GM23338 (cell line): ENCODE measurements at regions not wholly inside any gene's neighbourhood (a gene's known extent, or its start where the extent isn't known, plus 50 kb on each side); places are given as distances from the start of the nearest gene placed in this dataset.

Source experiments
- ATAC-seq: fragments of 200-7000 bp; cut with Tn5 transposase; 3 replicates; pipeline ENCODE4 v1.9.1; 2020
- DNase-seq: peaks from one replicate; pipeline ENCODE4 v3.0.0-alpha.2; 2015; ENCODE audit warnings: low spot score
- H2AFZ ChIP-seq: fragments of 200-600 bp; sonication (generic); 2 replicates; pipeline ENCODE4 v1.8.0; 2016; ENCODE audit warnings: antibody characterized with exemption, mild to moderate bottlenecking, moderate library complexity
- H3F3A ChIP-seq: fragments of 200-600 bp; sonication (generic); replicated peaks from 2 replicates; pipeline ENCODE4 v1.8.0; 2017; ENCODE audit warnings: antibody characterized with exemption, mixed run types, low read depth
- H3K27ac ChIP-seq: fragments of 200-600 bp; sonication (generic); 2 replicates; pipeline ENCODE4 v1.6.1; 2016; ENCODE audit warnings: low read depth
- H3K27me3 ChIP-seq: fragments of 200-600 bp; sonication (generic); 2 replicates; pipeline ENCODE4 v1.8.0; 2016; ENCODE audit warnings: mild to moderate bottlenecking, mixed run types, moderate library complexity; ENCODE audit not compliant: insufficient read depth
- H3K36me3 ChIP-seq: fragments of 200-600 bp; sonication (generic); 2 replicates; pipeline ENCODE4 v1.8.0; 2016; ENCODE audit warnings: mild to moderate bottlenecking; ENCODE audit not compliant: insufficient read depth
- H3K4me1 ChIP-seq: fragments of 200-600 bp; sonication (generic); 2 replicates; pipeline ENCODE4 v1.8.0; 2016; ENCODE audit warnings: mild to moderate bottlenecking, moderate library complexity; ENCODE audit not compliant: insufficient read depth
- H3K4me2 ChIP-seq: fragments of 200-600 bp; sonication (generic); 2 replicates; pipeline ENCODE4 v1.7.1; 2017; ENCODE audit warnings: mixed run types
- H3K4me3 ChIP-seq: fragments of 200-600 bp; sonication (generic); 2 replicates; pipeline ENCODE4 v1.6.1; 2016; ENCODE audit warnings: mixed run types
- H3K79me2 ChIP-seq: fragments of 200-600 bp; sonication (generic); replicated peaks from 2 replicates; pipeline ENCODE4 v1.8.0; 2017; ENCODE audit warnings: mild to moderate bottlenecking; ENCODE audit not compliant: insufficient read depth
- H3K9me2 ChIP-seq: fragments of 200-600 bp; sonication (generic); 2 replicates; pipeline ENCODE4 v1.8.0; 2017; ENCODE audit not compliant: insufficient read depth
- H4K20me1 ChIP-seq: fragments of 200-600 bp; sonication (generic); replicated peaks from 2 replicates; pipeline ENCODE4 v1.8.0; 2017; ENCODE audit warnings: mild to moderate bottlenecking; ENCODE audit not compliant: insufficient read depth
- H3K27ac Mint-ChIP-seq: 2 replicates; pipeline ENCODE4 v1.8.0; 2020; ENCODE audit warnings: inconsistent platforms, mild to moderate bottlenecking, moderate library complexity, mixed read lengths
- H3K27me3 Mint-ChIP-seq: 3 replicates; pipeline ENCODE4 v1.8.0; 2022; ENCODE audit warnings: low read depth, mild to moderate bottlenecking, moderate library complexity, mixed read lengths, inconsistent platforms; ENCODE audit not compliant: insufficient read depth, poor library complexity
- H3K36me3 Mint-ChIP-seq: 3 replicates; pipeline ENCODE4 v1.8.0; 2021; ENCODE audit warnings: low read depth, mild to moderate bottlenecking, inconsistent platforms, moderate library complexity, mixed read lengths
- H3K4me1 Mint-ChIP-seq: 3 replicates; pipeline ENCODE4 v1.8.0; 2020; ENCODE audit warnings: mild to moderate bottlenecking, inconsistent platforms, mixed read lengths
- H3K4me3 Mint-ChIP-seq: 3 replicates; pipeline ENCODE4 v1.8.0; 2021; ENCODE audit warnings: moderate library complexity, mild to moderate bottlenecking, inconsistent platforms, mixed read lengths
- H3K9me3 Mint-ChIP-seq: 3 replicates; pipeline ENCODE4 v1.8.0; 2020; ENCODE audit warnings: moderate library complexity, mild to moderate bottlenecking, inconsistent platforms, mixed read lengths
- CTCF ChIP-seq, 2 experiments: fragments of 200-600 bp in 1 of 2; sonication (generic) in 1 of 2; conservative IDR thresholded peaks; 2 replicates each; pipeline versions ENCODE4 v1.5.1 to v1.6.1; 2016 to 2017; ENCODE audit warnings: antibody characterized with exemption in 2 of 2, low read depth in 2 of 2, mild to moderate bottlenecking in 2 of 2, moderate library complexity in 1 of 2
- ETS1 ChIP-seq: IDR thresholded peaks from 2 replicates; pipeline ENCODE4 v1.6.1; 2016; ENCODE audit warnings: antibody characterized with exemption
- EZH2 ChIP-seq: fragments of 200-600 bp; sonication (generic); IDR thresholded peaks from one replicate; pipeline ENCODE4 v1.8.0; 2017; ENCODE audit warnings: antibody characterized with exemption, mild to moderate bottlenecking, low read depth; ENCODE audit not compliant: unreplicated experiment
- EZH2phosphoT487 ChIP-seq: fragments of 200-600 bp; sonication (generic); IDR thresholded peaks from one replicate; pipeline ENCODE4 v1.8.1; 2018; ENCODE audit warnings: antibody characterized with exemption; ENCODE audit not compliant: unreplicated experiment
- JUNB ChIP-seq: IDR thresholded peaks from one replicate; pipeline ENCODE4 v1.6.1; 2016; ENCODE audit warnings: antibody characterized with exemption; ENCODE audit not compliant: unreplicated experiment
- NANOG ChIP-seq: IDR thresholded peaks from 2 replicates; pipeline ENCODE4 v1.6.1; 2016; ENCODE audit warnings: antibody characterized with exemption, borderline replicate concordance
- POLR2AphosphoS5 ChIP-seq: IDR thresholded peaks from 2 replicates; pipeline ENCODE4 v1.6.1; 2016; ENCODE audit warnings: antibody characterized with exemption, low read depth
- STAT1 ChIP-seq: IDR thresholded peaks from one replicate; pipeline ENCODE4 v1.6.1; 2016; ENCODE audit warnings: antibody characterized with exemption; ENCODE audit not compliant: unreplicated experiment
- ZNF114 ChIP-seq: fragments of 250-450 bp; sonication (Bioruptor Pico); IDR thresholded peaks from 2 replicates; pipeline ENCODE4 v1.5.0; 2020; ENCODE audit warnings: mild to moderate bottlenecking, moderate library complexity
- TF ChIP-seq, protein P1 (sequence below): IDR thresholded peaks from one replicate; pipeline ENCODE4 v1.6.1; 2018; ENCODE audit warnings: antibody characterized with exemption; ENCODE audit not compliant: unreplicated experiment
- TF ChIP-seq, protein P2 (sequence below): fragments of 250-450 bp; sonication (Bioruptor Pico); IDR thresholded peaks from 2 replicates; pipeline ENCODE4 v1.5.0; 2020; ENCODE audit warnings: mild to moderate bottlenecking, moderate library complexity

DNA sequence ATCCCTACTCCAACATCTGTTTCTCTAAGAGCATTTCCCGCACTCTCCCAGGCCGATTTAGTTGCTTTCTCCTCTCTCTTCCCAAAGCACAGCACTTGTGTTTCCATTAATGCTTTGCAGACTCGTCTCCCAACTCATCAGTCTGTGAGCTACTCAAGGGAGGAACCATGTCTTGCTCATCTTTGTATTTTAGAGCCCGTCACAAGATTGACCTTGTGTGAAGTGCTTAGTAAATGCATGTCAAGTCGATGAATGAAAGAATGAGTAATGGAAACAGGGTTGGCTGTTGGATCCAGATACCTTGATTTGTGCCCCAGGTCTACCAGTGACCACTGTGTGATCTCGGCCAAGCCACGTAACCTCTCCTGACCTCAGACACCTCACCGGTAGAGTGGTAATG, 99.3 kb downstream of the KLF4 start (continued):
- TF ChIP-seq CTCF (conservative IDR thresholded peaks at IDR 0.05; ENCODE audit: low read depth in 2 of 2) (no peak), POLR2AphosphoS5 (no peak), ETS1 (no peak), NANOG (no peak)
- TF ChIP-seq, protein P1, sequence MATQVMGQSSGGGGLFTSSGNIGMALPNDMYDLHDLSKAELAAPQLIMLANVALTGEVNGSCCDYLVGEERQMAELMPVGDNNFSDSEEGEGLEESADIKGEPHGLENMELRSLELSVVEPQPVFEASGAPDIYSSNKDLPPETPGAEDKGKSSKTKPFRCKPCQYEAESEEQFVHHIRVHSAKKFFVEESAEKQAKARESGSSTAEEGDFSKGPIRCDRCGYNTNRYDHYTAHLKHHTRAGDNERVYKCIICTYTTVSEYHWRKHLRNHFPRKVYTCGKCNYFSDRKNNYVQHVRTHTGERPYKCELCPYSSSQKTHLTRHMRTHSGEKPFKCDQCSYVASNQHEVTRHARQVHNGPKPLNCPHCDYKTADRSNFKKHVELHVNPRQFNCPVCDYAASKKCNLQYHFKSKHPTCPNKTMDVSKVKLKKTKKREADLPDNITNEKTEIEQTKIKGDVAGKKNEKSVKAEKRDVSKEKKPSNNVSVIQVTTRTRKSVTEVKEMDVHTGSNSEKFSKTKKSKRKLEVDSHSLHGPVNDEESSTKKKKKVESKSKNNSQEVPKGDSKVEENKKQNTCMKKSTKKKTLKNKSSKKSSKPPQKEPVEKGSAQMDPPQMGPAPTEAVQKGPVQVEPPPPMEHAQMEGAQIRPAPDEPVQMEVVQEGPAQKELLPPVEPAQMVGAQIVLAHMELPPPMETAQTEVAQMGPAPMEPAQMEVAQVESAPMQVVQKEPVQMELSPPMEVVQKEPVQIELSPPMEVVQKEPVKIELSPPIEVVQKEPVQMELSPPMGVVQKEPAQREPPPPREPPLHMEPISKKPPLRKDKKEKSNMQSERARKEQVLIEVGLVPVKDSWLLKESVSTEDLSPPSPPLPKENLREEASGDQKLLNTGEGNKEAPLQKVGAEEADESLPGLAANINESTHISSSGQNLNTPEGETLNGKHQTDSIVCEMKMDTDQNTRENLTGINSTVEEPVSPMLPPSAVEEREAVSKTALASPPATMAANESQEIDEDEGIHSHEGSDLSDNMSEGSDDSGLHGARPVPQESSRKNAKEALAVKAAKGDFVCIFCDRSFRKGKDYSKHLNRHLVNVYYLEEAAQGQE, result no peak

DNA sequence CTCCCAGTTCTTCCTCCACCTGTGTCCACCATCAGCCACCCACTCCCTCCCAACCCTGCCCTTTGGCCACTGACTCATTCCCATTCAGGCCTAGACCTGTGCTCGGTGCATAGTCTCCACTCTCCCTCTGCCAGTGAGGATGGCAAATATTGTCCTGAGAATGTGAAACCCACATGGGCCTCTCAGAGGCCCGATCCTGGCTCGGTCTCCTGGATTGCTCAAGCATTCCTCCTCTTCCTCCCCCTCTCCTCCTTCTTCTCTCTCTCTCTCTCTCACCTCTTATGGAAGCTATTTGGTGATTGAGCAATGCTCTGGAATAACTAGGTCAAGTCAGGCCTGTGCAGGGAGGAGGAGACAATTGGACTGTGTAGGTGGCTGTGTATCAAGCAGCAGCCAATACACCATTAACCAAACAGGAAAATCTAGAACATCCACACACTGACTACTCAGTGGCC, 99.9 kb downstream of the KLF4 start:
- H3K9me3 Mint-ChIP-seq, result no peaks in the 10 kb centered on the region
- no peak overlapping the region for H3K4me3 Mint-ChIP-seq
- Histone ChIP-seq H3F3A (no peaks in the 10 kb centered on the region), H3K27ac (no peak overlapping the region), H2AFZ (no peak overlapping the region), H3K27me3 (no peaks in the 10 kb centered on the region), H3K4me3 (no peak overlapping the region), H3K4me1 (no peaks in the 10 kb centered on the region), H3K79me2 (no peaks in the 10 kb centered on the region), H3K36me3 (no peaks in the 10 kb centered on the region), H4K20me1 (no peaks in the 10 kb centered on the region), H3K4me2 (no peak overlapping the region), H3K9me2 (no peaks in the 10 kb centered on the region)
- no peaks in the 10 kb centered on the region for H3K36me3 Mint-ChIP-seq
- no peaks in the 10 kb centered on the region for H3K4me1 Mint-ChIP-seq
- peaks cover 1% of the 10 kb centered on the region for H3K27me3 Mint-ChIP-seq
- H3K27ac Mint-ChIP-seq, result no peak overlapping the region
- ATAC-seq, result no peak
- DNase-seq, result no peak
- TF ChIP-seq EZH2 (no peak), JUNB (no peak), STAT1 (no peak), ZNF114 (no peak), EZH2phosphoT487 (no peak), NANOG (no peak)
- TF ChIP-seq, protein P2, sequence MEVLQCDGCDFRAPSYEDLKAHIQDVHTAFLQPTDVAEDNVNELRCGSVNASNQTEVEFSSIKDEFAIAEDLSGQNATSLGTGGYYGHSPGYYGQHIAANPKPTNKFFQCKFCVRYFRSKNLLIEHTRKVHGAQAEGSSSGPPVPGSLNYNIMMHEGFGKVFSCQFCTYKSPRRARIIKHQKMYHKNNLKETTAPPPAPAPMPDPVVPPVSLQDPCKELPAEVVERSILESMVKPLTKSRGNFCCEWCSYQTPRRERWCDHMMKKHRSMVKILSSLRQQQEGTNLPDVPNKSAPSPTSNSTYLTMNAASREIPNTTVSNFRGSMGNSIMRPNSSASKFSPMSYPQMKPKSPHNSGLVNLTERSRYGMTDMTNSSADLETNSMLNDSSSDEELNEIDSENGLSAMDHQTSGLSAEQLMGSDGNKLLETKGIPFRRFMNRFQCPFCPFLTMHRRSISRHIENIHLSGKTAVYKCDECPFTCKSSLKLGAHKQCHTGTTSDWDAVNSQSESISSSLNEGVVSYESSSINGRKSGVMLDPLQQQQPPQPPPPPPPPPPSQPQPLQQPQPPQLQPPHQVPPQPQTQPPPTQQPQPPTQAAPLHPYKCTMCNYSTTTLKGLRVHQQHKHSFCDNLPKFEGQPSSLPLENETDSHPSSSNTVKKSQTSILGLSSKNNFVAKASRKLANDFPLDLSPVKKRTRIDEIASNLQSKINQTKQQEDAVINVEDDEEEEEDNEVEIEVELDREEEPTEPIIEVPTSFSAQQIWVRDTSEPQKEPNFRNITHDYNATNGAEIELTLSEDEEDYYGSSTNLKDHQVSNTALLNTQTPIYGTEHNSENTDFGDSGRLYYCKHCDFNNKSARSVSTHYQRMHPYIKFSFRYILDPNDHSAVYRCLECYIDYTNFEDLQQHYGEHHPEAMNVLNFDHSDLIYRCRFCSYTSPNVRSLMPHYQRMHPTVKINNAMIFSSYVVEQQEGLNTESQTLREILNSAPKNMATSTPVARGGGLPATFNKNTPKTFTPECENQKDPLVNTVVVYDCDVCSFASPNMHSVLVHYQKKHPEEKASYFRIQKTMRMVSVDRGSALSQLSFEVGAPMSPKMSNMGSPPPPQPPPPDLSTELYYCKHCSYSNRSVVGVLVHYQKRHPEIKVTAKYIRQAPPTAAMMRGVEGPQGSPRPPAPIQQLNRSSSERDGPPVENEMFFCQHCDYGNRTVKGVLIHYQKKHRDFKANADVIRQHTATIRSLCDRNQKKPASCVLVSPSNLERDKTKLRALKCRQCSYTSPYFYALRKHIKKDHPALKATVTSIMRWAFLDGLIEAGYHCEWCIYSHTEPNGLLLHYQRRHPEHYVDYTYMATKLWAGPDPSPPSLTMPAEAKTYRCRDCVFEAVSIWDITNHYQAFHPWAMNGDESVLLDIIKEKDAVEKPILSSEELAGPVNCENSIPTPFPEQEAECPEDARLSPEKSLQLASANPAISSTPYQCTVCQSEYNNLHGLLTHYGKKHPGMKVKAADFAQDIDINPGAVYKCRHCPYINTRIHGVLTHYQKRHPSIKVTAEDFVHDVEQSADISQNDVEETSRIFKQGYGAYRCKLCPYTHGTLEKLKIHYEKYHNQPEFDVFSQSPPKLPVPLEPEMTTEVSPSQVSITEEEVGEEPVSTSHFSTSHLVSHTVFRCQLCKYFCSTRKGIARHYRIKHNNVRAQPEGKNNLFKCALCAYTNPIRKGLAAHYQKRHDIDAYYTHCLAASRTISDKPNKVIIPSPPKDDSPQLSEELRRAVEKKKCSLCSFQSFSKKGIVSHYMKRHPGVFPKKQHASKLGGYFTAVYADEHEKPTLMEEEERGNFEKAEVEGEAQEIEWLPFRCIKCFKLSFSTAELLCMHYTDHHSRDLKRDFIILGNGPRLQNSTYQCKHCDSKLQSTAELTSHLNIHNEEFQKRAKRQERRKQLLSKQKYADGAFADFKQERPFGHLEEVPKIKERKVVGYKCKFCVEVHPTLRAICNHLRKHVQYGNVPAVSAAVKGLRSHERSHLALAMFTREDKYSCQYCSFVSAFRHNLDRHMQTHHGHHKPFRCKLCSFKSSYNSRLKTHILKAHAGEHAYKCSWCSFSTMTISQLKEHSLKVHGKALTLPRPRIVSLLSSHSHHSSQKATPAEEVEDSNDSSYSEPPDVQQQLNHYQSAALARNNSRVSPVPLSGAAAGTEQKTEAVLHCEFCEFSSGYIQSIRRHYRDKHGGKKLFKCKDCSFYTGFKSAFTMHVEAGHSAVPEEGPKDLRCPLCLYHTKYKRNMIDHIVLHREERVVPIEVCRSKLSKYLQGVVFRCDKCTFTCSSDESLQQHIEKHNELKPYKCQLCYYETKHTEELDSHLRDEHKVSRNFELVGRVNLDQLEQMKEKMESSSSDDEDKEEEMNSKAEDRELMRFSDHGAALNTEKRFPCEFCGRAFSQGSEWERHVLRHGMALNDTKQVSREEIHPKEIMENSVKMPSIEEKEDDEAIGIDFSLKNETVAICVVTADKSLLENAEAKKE (CRISPR knock-in tag), result no peak
